Head of caudate nucleus (tissue), 42 donors: ENCODE measurements at regions not wholly inside any gene's neighbourhood (a gene's known extent, or its start where the extent isn't known, plus 50 kb on each side); places are given as distances from the start of the nearest gene placed in this dataset.
A peak's percentile ranks its signal among the peaks of the same experiment; 100 is the strongest.
"Not testable (repeated sequence)": the region's sequence is repeated elsewhere in the genome, so short reads cannot be mapped to it uniquely, and the experiment has no call there.

Source experiments
- DNase-seq, 42 donors: peaks; one replicate each; pipeline versions ENCODE4 v3.0.0 to v3.0.0-alpha.2; 2020 to 2021; ENCODE audit warnings: mixed read lengths in 7 of 42
- intact Hi-C: fragments of 100-400 bp; cut with DNase I; formaldehyde crosslinking; loops from one replicate; pipeline ENCODE4 v1.15.0; 2022

- intact Hi-C loops: no loop called here
- DNase-seq: no peak
These were observed 181.0 kb upstream of the CNKSR2 start for GRCh38 chrX:21193196-21193595.

DNA sequence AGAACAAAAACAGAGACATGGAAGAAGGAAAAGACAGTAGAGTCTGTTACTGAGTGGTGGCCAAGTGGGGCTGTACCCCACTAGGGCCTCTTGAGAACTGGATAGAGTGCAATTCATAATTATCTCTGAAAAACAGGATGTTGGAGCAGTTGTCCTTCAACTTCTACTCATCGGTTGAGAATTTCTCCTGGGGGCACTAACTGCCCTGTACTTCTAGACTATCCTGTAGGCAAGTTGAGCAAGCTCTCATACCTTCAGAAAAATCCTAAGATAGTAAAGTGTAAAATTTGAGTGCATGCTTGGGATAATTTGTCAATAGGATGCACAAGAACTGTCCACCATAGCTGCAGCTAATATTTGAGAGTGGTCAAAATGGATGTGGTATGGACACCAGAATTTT lies 179.7 kb upstream of the CNKSR2 start:
- DNase-seq: no peak
- intact Hi-C loops: no loop called here

DNA sequence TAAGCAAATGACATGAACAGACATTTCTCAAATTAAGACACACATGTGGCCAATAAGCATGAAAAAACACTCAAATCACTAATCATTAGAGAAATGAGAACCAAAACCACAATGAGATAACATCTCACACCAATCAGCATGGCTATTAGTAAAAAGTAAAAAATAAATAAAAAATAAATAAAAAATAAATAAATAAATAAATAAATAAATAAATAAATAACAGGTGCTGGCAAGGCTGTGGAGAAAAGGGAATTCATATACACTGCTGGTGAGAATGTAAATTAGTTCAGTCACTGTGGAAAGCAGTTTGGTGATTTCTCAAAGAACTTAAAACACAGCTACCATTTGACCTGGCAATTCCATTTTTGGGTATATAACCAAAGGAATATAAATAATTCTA lies 167.1 kb upstream of the CNKSR2 start:
- intact Hi-C loops: no loop called here
- DNase-seq: no peak

- DNase-seq, intact Hi-C loops: not testable (repeated sequence)
These were observed 155.0 kb upstream of the CNKSR2 start for GRCh38 chrX:21219208-21219607.

DNA sequence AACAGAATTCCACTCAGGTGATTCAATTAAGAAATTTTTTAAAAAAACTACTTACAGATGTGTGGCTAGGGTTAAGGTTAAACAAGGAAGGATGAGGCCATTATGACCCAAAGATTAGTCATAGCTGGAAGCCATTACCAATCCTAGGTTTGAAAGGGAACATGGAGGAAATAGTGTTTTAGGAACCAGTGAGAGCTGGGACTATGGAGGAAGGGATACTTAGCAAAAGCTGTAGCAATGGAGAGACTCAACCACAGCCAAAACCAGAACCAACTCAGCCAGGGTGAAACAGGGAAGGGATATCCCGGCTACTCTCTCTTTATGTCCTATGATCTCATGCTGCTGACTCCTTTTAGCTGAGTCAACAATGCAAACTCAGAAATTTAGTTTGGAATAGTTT lies 148.6 kb upstream of the CNKSR2 start:
- DNase-seq: no peak
- intact Hi-C loops: no loop called here

GRCh38 chrX:21228974-21229373 lies 145.2 kb upstream of the CNKSR2 start:
- intact Hi-C loops, DNase-seq: not testable (repeated sequence)

DNA sequence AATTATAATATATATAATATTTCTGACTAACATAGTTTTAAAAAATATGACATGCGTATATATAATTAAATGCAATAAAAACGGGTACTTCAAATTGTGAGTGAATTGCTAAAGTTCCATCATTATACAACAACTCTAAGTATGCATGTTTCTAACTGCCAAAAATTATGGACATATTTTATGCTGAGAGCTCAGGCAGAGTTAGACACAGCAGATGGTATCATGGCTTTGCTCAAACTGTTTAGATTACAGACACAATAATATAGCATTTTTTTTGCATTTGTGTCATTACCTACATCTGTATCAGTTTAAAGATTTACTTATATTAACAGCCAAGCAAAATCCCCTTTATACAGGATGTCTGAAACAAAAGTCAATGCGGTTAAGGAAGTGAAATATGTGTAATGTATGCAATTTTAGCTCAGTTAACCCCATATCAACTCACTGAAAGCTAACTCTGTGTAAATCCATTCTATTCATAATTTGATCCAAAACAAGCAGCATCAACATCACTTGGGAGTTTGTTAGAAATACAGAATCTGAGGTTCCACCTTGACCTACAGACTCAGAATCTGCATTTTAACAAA lies 119.1 kb upstream of the CNKSR2 start:
- intact Hi-C loops: no loop called here
- no peak for DNase-seq

GRCh38 chrX:21266949-21267348 lies 107.3 kb upstream of the CNKSR2 start:
- intact Hi-C loops: no loop called here
- DNase-seq: no peak

DNA sequence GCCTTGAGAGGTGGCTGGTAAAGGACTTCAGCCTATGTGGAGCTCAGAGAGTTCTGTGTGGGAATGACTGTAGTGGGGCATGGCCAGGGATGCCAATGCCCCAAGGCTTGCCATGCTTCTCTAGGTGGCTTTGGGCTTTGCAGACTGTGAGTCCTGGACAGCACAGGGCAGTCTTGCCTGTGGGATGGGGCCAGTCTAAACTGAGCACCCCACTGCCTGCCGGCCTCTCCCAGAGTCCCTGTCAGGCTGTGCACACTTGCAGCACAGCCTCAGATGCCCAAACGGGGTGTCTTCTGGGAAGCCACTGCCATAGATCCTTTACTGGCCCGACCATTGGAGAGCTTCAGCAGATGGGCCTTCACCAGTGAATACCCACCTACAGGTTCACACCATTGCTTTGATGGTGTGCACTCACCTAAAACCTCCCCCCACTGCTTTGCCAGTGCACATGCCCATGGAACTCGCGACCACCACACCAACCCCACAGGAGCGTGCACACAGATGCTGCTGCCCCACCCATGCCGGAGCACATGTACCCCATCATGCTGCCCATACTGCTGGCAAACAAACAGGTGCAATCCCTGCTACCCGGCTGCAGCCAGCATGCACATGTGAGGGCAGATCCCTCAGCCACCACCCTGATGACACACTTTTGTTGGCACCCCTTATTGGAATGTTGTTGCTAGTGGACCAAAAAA lies 97.3 kb upstream of the CNKSR2 start:
- intact Hi-C loops: no loop called here
- peak in 1 of 42 donors; percentile 4 for DNase-seq

DNA sequence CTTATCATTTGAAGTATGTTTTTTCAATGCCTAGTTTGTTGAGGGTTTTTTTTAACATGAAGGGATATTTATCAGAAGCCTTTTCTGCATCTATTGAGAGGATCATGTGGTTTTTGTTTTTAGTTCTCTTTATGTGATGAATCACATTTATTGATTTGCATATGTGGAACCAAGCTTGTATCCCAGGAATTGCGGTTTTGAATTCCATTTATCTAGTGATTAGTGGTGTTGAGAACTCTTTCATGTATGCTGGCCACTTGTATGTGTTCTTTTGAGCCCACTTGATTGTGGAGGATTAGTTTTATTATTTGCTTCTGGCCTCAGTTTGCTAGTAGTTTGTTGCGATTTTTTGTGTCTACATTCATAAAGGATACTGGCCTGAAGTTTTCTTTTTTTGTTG lies 85.0 kb upstream of the CNKSR2 start:
- no peak for DNase-seq
- intact Hi-C loops: no loop called here

GRCh38 chrX:21295246-21295820 lies 78.9 kb upstream of the CNKSR2 start:
- DNase-seq: no peak
- intact Hi-C loops: no loop called here

- DNase-seq: no peak
These were observed 68.3 kb upstream of the CNKSR2 start for GRCh38 chrX:21305799-21306336.

GRCh38 chrX:21319323-21319722 lies 54.9 kb upstream of the CNKSR2 start:
- DNase-seq: no peak
- intact Hi-C loops: no loop called here

More at GRCh38 chrX:21305799-21306336, 68.3 kb upstream of the CNKSR2 start:
- intact Hi-C loops: no loop called here
